Fibroblast of lung (primary cell): ENCODE measurements at regions not wholly inside any gene's neighbourhood (a gene's known extent, or its start where the extent isn't known, plus 50 kb on each side); places are given as distances from the start of the nearest gene placed in this dataset.

ENCODE experiments used
- DNase-seq, 2 donors: peaks; one replicate each; pipeline versions ENCODE4 v3.0.0 to v3.0.0-alpha.2; 2010; ENCODE audit warnings: low read depth in 2 of 2
- H2AFZ ChIP-seq: 2 replicates; pipeline ENCODE4 v1.5.1; 2012; ENCODE audit warnings: low read length, control low read depth, inconsistent platforms
- H3K27ac ChIP-seq: 2 replicates; pipeline ENCODE4 v1.5.1; 2011; ENCODE audit warnings: low read length, control low read depth; ENCODE audit not compliant: insufficient read depth
- H3K27me3 ChIP-seq: 2 replicates; pipeline ENCODE4 v1.5.1; 2011; ENCODE audit warnings: mild to moderate bottlenecking, low read length; ENCODE audit not compliant: control insufficient read depth, insufficient read depth
- H3K36me3 ChIP-seq: 2 replicates; pipeline ENCODE4 v1.5.1; 2011; ENCODE audit warnings: low read length; ENCODE audit not compliant: control insufficient read depth, insufficient read depth
- H3K4me1 ChIP-seq: 2 replicates; pipeline ENCODE4 v1.5.1; 2011; ENCODE audit warnings: low read length; ENCODE audit not compliant: control insufficient read depth, insufficient read depth; ENCODE audit errors: extremely low read depth
- H3K4me2 ChIP-seq: 2 replicates; pipeline ENCODE4 v1.5.1; 2011; ENCODE audit warnings: low read length, control low read depth; ENCODE audit not compliant: insufficient read depth; ENCODE audit errors: extremely low read depth
- H3K4me3 ChIP-seq, 4 experiments: fragments of 200-600 bp in 1 of 4; sonication (generic) in 1 of 4; replicated peaks in 1 of 4; 2 replicates each; pipeline ENCODE4 v1.5.1; 2011 to 2016; ENCODE audit warnings: low read length in 4 of 4, low read depth in 3 of 4, mild to moderate bottlenecking in 3 of 4, control low read depth in 2 of 4, inconsistent platforms in 1 of 4, mixed read lengths in 1 of 4; ENCODE audit not compliant: insufficient read depth in 1 of 4; ENCODE audit errors: control extremely low read depth in 1 of 4
- H3K79me2 ChIP-seq: 2 replicates; pipeline ENCODE4 v1.5.1; 2012; ENCODE audit warnings: mild to moderate bottlenecking, low read length, inconsistent platforms; ENCODE audit not compliant: control insufficient read depth, insufficient read depth
- H3K9ac ChIP-seq: 2 replicates; pipeline ENCODE4 v1.5.1; 2011; ENCODE audit warnings: mild to moderate bottlenecking, low read length, control low read depth; ENCODE audit not compliant: insufficient read depth
- H3K9me3 ChIP-seq: 2 replicates; pipeline ENCODE4 v1.5.1; 2012; ENCODE audit warnings: low read depth, low read length; ENCODE audit not compliant: control insufficient read depth, insufficient read depth
- H4K20me1 ChIP-seq: 2 replicates; pipeline ENCODE4 v1.5.1; 2011; ENCODE audit warnings: low read length; ENCODE audit not compliant: control insufficient read depth, insufficient read depth; ENCODE audit errors: extremely low read depth
- CTCF ChIP-seq, 2 donors: IDR thresholded peaks in 1 of 2; conservative IDR thresholded peaks in 1 of 2; 1 replicate in 1 of 2; 2 replicates in 1 of 2; pipeline ENCODE4 v1.5.1; 2011 to 2012; ENCODE audit warnings: low read length in 2 of 2, control low read depth in 1 of 2, inconsistent platforms in 1 of 2, low read depth in 1 of 2, mild to moderate bottlenecking in 1 of 2
- EZH2 ChIP-seq: IDR thresholded peaks from 2 replicates; pipeline ENCODE4 v1.5.1; 2012; ENCODE audit warnings: low read length, control low read depth, mild to moderate bottlenecking; ENCODE audit errors: missing control alignments

GRCh38 chr15:66982816-66983215 lies 82.6 kb upstream of the SMAD3 start:
- Histone ChIP-seq H3K36me3 (no peaks in the 10 kb centered on the region), H3K4me1 (no peaks in the 10 kb centered on the region), H4K20me1 (no peaks in the 10 kb centered on the region), H3K79me2 (no peaks in the 10 kb centered on the region), H2AFZ (no peak overlapping the region), H3K9ac (no peak overlapping the region), H3K27me3 (no peaks in the 10 kb centered on the region), H3K4me3 (no peak overlapping the region), H3K27ac (no peak overlapping the region), H3K4me2 (no peak overlapping the region), H3K9me3 (no peaks in the 10 kb centered on the region)
- no peak for TF ChIP-seq EZH2
- no peak for TF ChIP-seq CTCF (conservative IDR thresholded peaks at IDR 0.05 in 1 of 2, IDR thresholded peaks at IDR 0.05 in 1 of 2; ENCODE audit: low read depth in 1 of 2, low read length in 2 of 2)
- DNase-seq: no peak

GRCh38 chr15:66985653-66986052 lies 79.7 kb upstream of the SMAD3 start:
- Histone ChIP-seq H3K79me2 (no peaks in the 10 kb centered on the region), H3K27ac (no peak overlapping the region), H4K20me1 (no peaks in the 10 kb centered on the region), H3K36me3 (no peaks in the 10 kb centered on the region), H3K9ac (no peak overlapping the region), H3K4me1 (no peaks in the 10 kb centered on the region), H3K4me3 (no peak overlapping the region), H3K9me3 (no peaks in the 10 kb centered on the region), H3K27me3 (no peaks in the 10 kb centered on the region), H3K4me2 (no peak overlapping the region), H2AFZ (no peak overlapping the region)
- TF ChIP-seq EZH2 (no peak), CTCF (conservative IDR thresholded peaks at IDR 0.05 in 1 of 2, IDR thresholded peaks at IDR 0.05 in 1 of 2; ENCODE audit: low read depth in 1 of 2, low read length in 2 of 2) (no peak)
- DNase-seq: no peak

GRCh38 chr15:66986951-66987350 lies 78.5 kb upstream of the SMAD3 start:
- Histone ChIP-seq H3K36me3 (no peaks in the 10 kb centered on the region), H3K4me1 (no peaks in the 10 kb centered on the region)

More at GRCh38 chr15:66986951-66987350, 78.5 kb upstream of the SMAD3 start:
- Histone ChIP-seq H4K20me1 (no peaks in the 10 kb centered on the region), H3K4me2 (no peak overlapping the region), H3K27ac (no peak overlapping the region), H3K9me3 (no peaks in the 10 kb centered on the region), H3K27me3 (no peaks in the 10 kb centered on the region), H3K9ac (no peak overlapping the region), H2AFZ (no peak overlapping the region), H3K79me2 (no peaks in the 10 kb centered on the region), H3K4me3 (no peak overlapping the region)
- TF ChIP-seq CTCF (conservative IDR thresholded peaks at IDR 0.05 in 1 of 2, IDR thresholded peaks at IDR 0.05 in 1 of 2; ENCODE audit: low read depth in 1 of 2, low read length in 2 of 2): no peak
- TF ChIP-seq EZH2: no peak
- DNase-seq: no peak
